Anterior cingulate cortex (tissue), 58 donors: ENCODE measurements at regions not wholly inside any gene's neighbourhood (a gene's known extent, or its start where the extent isn't known, plus 50 kb on each side); places are given as distances from the start of the nearest gene placed in this dataset.

Experiments
- DNase-seq, 58 donors: peaks; one replicate each; lab custom pipeline; 2025; lab: John Stamatoyannopoulos, UW

DNA sequence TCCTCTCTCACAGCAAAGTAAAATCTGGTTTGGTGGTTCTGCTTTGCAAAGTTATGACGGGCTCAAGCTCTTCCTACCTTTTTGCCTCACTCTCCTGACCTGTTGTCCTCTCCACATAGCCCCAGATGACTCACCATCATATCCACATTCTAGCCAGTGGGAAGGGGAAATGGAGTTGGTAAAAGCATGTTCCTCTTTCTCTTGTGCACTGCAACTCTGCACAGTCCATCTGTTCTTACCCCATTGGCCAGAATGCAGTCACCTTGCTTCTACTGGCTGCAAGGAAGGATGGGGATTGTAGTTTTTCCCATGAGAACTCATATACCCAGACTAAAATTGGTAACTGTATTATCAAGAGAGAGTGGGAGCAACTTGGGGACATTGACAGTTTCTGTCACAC is 50.4 kb upstream of the SMIM21 start:
- no peak for DNase-seq
